IMR-90 (cell line): ENCODE measurements at regions not wholly inside any gene's neighbourhood (a gene's known extent, or its start where the extent isn't known, plus 50 kb on each side); places are given as distances from the start of the nearest gene placed in this dataset.

Experiments
- ATAC-seq: fragments of 200-7000 bp; cut with Tn5 transposase; 2 replicates; pipeline ENCODE4 v1.9.1; 2020; ENCODE audit warnings: low read depth, mild to moderate bottlenecking, moderate library complexity
- BruUV-seq: library from RNA; stranded (reverse); fragments of 400-500 nt; replicated peaks from 2 replicates; lab custom pipeline; 2021; lab: Mats Ljungman, UMichigan
- CTCF ChIA-PET: fragments of 300-600 bp; formaldehyde crosslinking; extraction: SDS; loops from one replicate; lab custom pipeline; 2021; ENCODE audit warnings: antibody characterized with exemption; lab: Yijun Ruan, JAX
- POLR2A ChIA-PET: fragments of 300-600 bp; sonication (Branson Sonifier 250); formaldehyde crosslinking; loops from one replicate; lab custom pipeline; 2022; ENCODE audit warnings: antibody characterized with exemption; ENCODE audit not compliant: unreplicated experiment; lab: Charles Lee
- DNase-seq: peaks from one replicate; pipeline ENCODE4 v3.0.0; 2013
- H2AFZ ChIP-seq: replicated peaks from 2 replicates; pipeline ENCODE3; 2013; ENCODE audit warnings: low read length, mild to moderate bottlenecking; ENCODE audit not compliant: poor library complexity
- H2AK5ac ChIP-seq: 2 replicates; pipeline ENCODE4 v1.6.1; 2013; ENCODE audit warnings: low read depth, low read length, inconsistent platforms
- H2AK9ac ChIP-seq: replicated peaks from 2 replicates; pipeline ENCODE3; 2013; ENCODE audit warnings: mild to moderate bottlenecking, low read depth, low read length, moderate library complexity; ENCODE audit not compliant: poor library complexity
- H2BK120ac ChIP-seq: 2 replicates; pipeline ENCODE4 v1.6.1; 2013; ENCODE audit warnings: low read depth, low read length, inconsistent platforms
- H2BK15ac ChIP-seq: 3 replicates; pipeline ENCODE4 v1.6.1; 2013; ENCODE audit warnings: low read depth, low read length, inconsistent platforms
- H2BK20ac ChIP-seq: 2 replicates; pipeline ENCODE4 v1.6.1; 2013; ENCODE audit warnings: low read depth, mild to moderate bottlenecking, inconsistent platforms, low read length, moderate library complexity
- H2BK5ac ChIP-seq: 2 replicates; pipeline ENCODE4 v1.6.1; 2013; ENCODE audit warnings: mild to moderate bottlenecking, low read depth, low read length, inconsistent platforms; ENCODE audit not compliant: poor library complexity, severe bottlenecking
- H3K14ac ChIP-seq: replicated peaks from 2 replicates; pipeline ENCODE4 v1.6.1; 2013; ENCODE audit warnings: low read depth, low read length, inconsistent platforms
- H3K18ac ChIP-seq: 2 replicates; pipeline ENCODE4 v1.6.1; 2013; ENCODE audit warnings: low read depth, low read length, control low read depth
- H3K23ac ChIP-seq: 2 replicates; pipeline ENCODE4 v1.6.1; 2013; ENCODE audit warnings: low read depth, low read length, inconsistent platforms
- H3K27ac ChIP-seq: 2 replicates; pipeline ENCODE4 v1.5.1; 2013; ENCODE audit warnings: mild to moderate bottlenecking, control low read depth, low read length; ENCODE audit not compliant: insufficient read depth
- H3K27me3 ChIP-seq: 2 replicates; pipeline ENCODE4 v1.6.1; 2013; ENCODE audit warnings: low read length; ENCODE audit not compliant: control insufficient read depth, insufficient read depth
- H3K36me3 ChIP-seq: 2 replicates; pipeline ENCODE4 v1.6.1; 2013; ENCODE audit warnings: low read length, mixed read lengths; ENCODE audit not compliant: control insufficient read depth, insufficient read depth
- H3K4ac ChIP-seq: 2 replicates; pipeline ENCODE4 v1.6.1; 2013; ENCODE audit warnings: low read depth, low read length, inconsistent platforms
- H3K4me1 ChIP-seq: 2 replicates; pipeline ENCODE4 v1.6.1; 2013; ENCODE audit warnings: low read length, mixed read lengths; ENCODE audit not compliant: control insufficient read depth, insufficient read depth
- H3K4me2 ChIP-seq: 2 replicates; pipeline ENCODE4 v1.6.1; 2013; ENCODE audit warnings: low read depth, mild to moderate bottlenecking, control low read depth, low read length, moderate library complexity
- H3K4me3 ChIP-seq: 2 replicates; pipeline ENCODE4 v1.5.1; 2013; ENCODE audit warnings: low read depth, mild to moderate bottlenecking, control low read depth, low read length, moderate library complexity; ENCODE audit not compliant: insufficient read depth
- H3K56ac ChIP-seq: 2 replicates; pipeline ENCODE4 v1.6.1; 2013; ENCODE audit warnings: low read length, inconsistent platforms; ENCODE audit not compliant: insufficient read depth; ENCODE audit errors: extremely low read depth
- H3K79me1 ChIP-seq, 2 experiments: 2 replicates each; pipeline ENCODE4 v1.6.1; 2013; ENCODE audit warnings: low read length in 2 of 2, inconsistent platforms in 1 of 2, low read depth in 1 of 2
- H3K9ac ChIP-seq: 2 replicates; pipeline ENCODE4 v1.6.1; 2013; ENCODE audit warnings: low read depth, low read length, control low read depth
- H3K9me1 ChIP-seq: 2 replicates; pipeline ENCODE4 v1.6.1; 2013; ENCODE audit warnings: low read length, inconsistent platforms; ENCODE audit not compliant: insufficient read depth
- H3K9me3 ChIP-seq: 2 replicates; pipeline ENCODE4 v1.6.1; 2013; ENCODE audit warnings: low read length; ENCODE audit not compliant: control insufficient read depth, insufficient read depth
- H4K20me1 ChIP-seq: 2 replicates; pipeline ENCODE4 v1.6.1; 2013; ENCODE audit warnings: low read length, inconsistent platforms; ENCODE audit not compliant: insufficient read depth
- H4K5ac ChIP-seq: 2 replicates; pipeline ENCODE4 v1.6.1; 2013; ENCODE audit warnings: mild to moderate bottlenecking, low read depth, low read length, control low read depth
- H4K8ac ChIP-seq, 2 experiments: 2 replicates each; pipeline ENCODE4 v1.6.1; 2013; ENCODE audit warnings: low read depth in 2 of 2, low read length in 2 of 2, control low read depth in 1 of 2, inconsistent platforms in 1 of 2
- H4K91ac ChIP-seq: 2 replicates; pipeline ENCODE4 v1.6.1; 2013; ENCODE audit warnings: low read depth, low read length, inconsistent platforms; ENCODE audit not compliant: insufficient read depth
- BHLHE40 ChIP-seq: fragments of 150-350 bp; IDR thresholded peaks from 2 replicates; pipeline ENCODE4 v1.6.1; 2016; ENCODE audit warnings: mild to moderate bottlenecking, low read depth, low read length
- CEBPB ChIP-seq: IDR thresholded peaks from 2 replicates; pipeline ENCODE4 v1.6.1; 2012; ENCODE audit warnings: low read depth, low read length, improper control_type of control experiment
- CHD1 ChIP-seq: IDR thresholded peaks from 2 replicates; pipeline ENCODE4 v1.6.1; 2012; ENCODE audit warnings: low read depth, low read length, improper control_type of control experiment
- CTCF ChIP-seq: conservative IDR thresholded peaks from 2 replicates; pipeline ENCODE4 v1.5.1; 2012; ENCODE audit warnings: mild to moderate bottlenecking, low read depth, low read length, improper control_type of control experiment
- ELK1 ChIP-seq: fragments of 150-350 bp; IDR thresholded peaks from 2 replicates; pipeline ENCODE4 v1.6.1; 2016; ENCODE audit warnings: low read depth, mild to moderate bottlenecking, low read length, moderate library complexity, borderline replicate concordance
- FOS ChIP-seq: fragments of 150-350 bp; IDR thresholded peaks from 2 replicates; pipeline ENCODE4 v1.6.1; 2016; ENCODE audit warnings: low read depth, low read length
- MAFK ChIP-seq: IDR thresholded peaks from 2 replicates; pipeline ENCODE4 v1.6.1; 2012; ENCODE audit warnings: low read depth, low read length, improper control_type of control experiment
- MAZ ChIP-seq: IDR thresholded peaks from 2 replicates; pipeline ENCODE4 v1.6.1; 2012; ENCODE audit warnings: low read depth, mild to moderate bottlenecking, low read length, improper control_type of control experiment, moderate library complexity, borderline replicate concordance
- MXI1 ChIP-seq: IDR thresholded peaks from 2 replicates; pipeline ENCODE4 v1.6.1; 2012; ENCODE audit warnings: low read depth, mild to moderate bottlenecking, low read length, moderate library complexity, borderline replicate concordance
- NFE2L2 ChIP-seq: fragments of 150-350 bp; IDR thresholded peaks from 2 replicates; pipeline ENCODE4 v1.6.1; 2016; ENCODE audit warnings: low read depth, mild to moderate bottlenecking, low read length
- POLR2A ChIP-seq: IDR thresholded peaks from 2 replicates; pipeline ENCODE4 v1.6.1; 2012; ENCODE audit warnings: mild to moderate bottlenecking, low read depth, low read length
- RAD21 ChIP-seq: IDR thresholded peaks from 2 replicates; pipeline ENCODE4 v1.6.1; 2012; ENCODE audit warnings: low read length, improper control_type of control experiment
- RCOR1 ChIP-seq: IDR thresholded peaks from 2 replicates; pipeline ENCODE4 v1.6.1; 2012; ENCODE audit warnings: mild to moderate bottlenecking, low read length, improper control_type of control experiment; ENCODE audit not compliant: insufficient replicate concordance
- RFX5 ChIP-seq: IDR thresholded peaks from 2 replicates; pipeline ENCODE4 v1.8.0; 2012; ENCODE audit warnings: low read depth, mild to moderate bottlenecking, low read length, moderate library complexity
- SMC3 ChIP-seq: fragments of 150-350 bp; IDR thresholded peaks from 2 replicates; pipeline ENCODE4 v1.6.1; 2016; ENCODE audit warnings: low read depth, mild to moderate bottlenecking, antibody characterized with exemption, low read length, moderate library complexity
- USF2 ChIP-seq: fragments of 150-350 bp; IDR thresholded peaks from 2 replicates; pipeline ENCODE4 v1.6.1; 2017; ENCODE audit warnings: mild to moderate bottlenecking, antibody characterized with exemption, low read length, low read depth
- WGBS, 2 experiments: methylation state at CpG; one replicate each; pipeline versions ENCODE4 v1.1.5 to v1.1.7; 2013; ENCODE audit warnings: missing lambda C conversion rate in 2 of 2; ENCODE audit not compliant: insufficient read length in 1 of 2; ENCODE audit errors: extremely low coverage in 2 of 2; 5-methylcytosine and 5-hydroxymethylcytosine counted together
- dilution Hi-C: fragments of 300-500 bp; cut with HindIII; formaldehyde crosslinking; loops from one replicate; pipeline ENCODE4 v1.14.3; 2018; ENCODE audit warnings: low sequenced_read_pairs; ENCODE audit not compliant: unreplicated experiment
- in situ Hi-C: fragments of 300-500 bp; cut with MboI; formaldehyde crosslinking; loops from 3 replicates; pipeline ENCODE4 v1.14.3; 2019; ENCODE audit warnings: low sequenced_read_pairs, inconsistent platforms, mixed read lengths
- intact Hi-C: fragments of 100-400 bp; cut with micrococcal nuclease; formaldehyde crosslinking; loops from 2 replicates; pipeline ENCODE4 v1.10.0; 2022

GRCh38 chr1:195105773-195106172, 1502.5 kb downstream of the KCNT2 start:
- no peak overlapping the region for H3K4ac ChIP-seq
- no peak overlapping the region for H4K8ac ChIP-seq
- no TSS peak for BruUV-seq
- no peak for TF ChIP-seq FOS
- no peak for TF ChIP-seq RAD21
- no peak for TF ChIP-seq ELK1
- TF ChIP-seq BHLHE40 = no peak
- no peak for TF ChIP-seq MAZ
- TF ChIP-seq CHD1 = no peak
- no peak for TF ChIP-seq MXI1
- TF ChIP-seq MAFK = no peak
- no peak for TF ChIP-seq USF2
- TF ChIP-seq NFE2L2 = no peak
- TF ChIP-seq RFX5 = no peak
- TF ChIP-seq POLR2A = no peak
- TF ChIP-seq SMC3 = no peak
- TF ChIP-seq RCOR1 = no peak
- no peak for TF ChIP-seq CTCF
- no peak for TF ChIP-seq CEBPB
- intact Hi-C loops = no loop called here
- H3K27me3 ChIP-seq = no peaks in the 10 kb centered on the region
- no peak overlapping the region for H3K14ac ChIP-seq
- H3K56ac ChIP-seq = no peak overlapping the region
- ATAC-seq (no peak), DNase-seq (peak; percentile 10)
- H3K9me1 ChIP-seq = no peaks in the 10 kb centered on the region
- no peak overlapping the region for H2BK120ac ChIP-seq
- no peak overlapping the region for H3K23ac ChIP-seq
- H2BK20ac ChIP-seq = no peak overlapping the region
- no peak overlapping the region for H3K9ac ChIP-seq
- H3K4me1 ChIP-seq = no peaks in the 10 kb centered on the region
- no peaks in the 10 kb centered on the region for H3K9me3 ChIP-seq
- no peaks in the 10 kb centered on the region for H4K20me1 ChIP-seq
- H2AK5ac ChIP-seq = no peak overlapping the region
- no peak overlapping the region for H3K27ac ChIP-seq
- WGBS, 2 experiments = no CpG with 5 or more reads among the region's 2 CpGs
- no peak overlapping the region for H2AFZ ChIP-seq
- POLR2A ChIA-PET = no interaction called here
- CTCF ChIA-PET = no interaction called here
- no peak overlapping the region for H2BK5ac ChIP-seq
- H3K4me2 ChIP-seq = no peak overlapping the region
- no peak overlapping the region for H2BK15ac ChIP-seq
- no peak overlapping the region for H4K5ac ChIP-seq
- H3K18ac ChIP-seq = no peak overlapping the region
- no peaks in the 10 kb centered on the region for H3K36me3 ChIP-seq
- in situ Hi-C loops = no loop called here
- dilution Hi-C loops = no loop called here
- no peak overlapping the region for H4K91ac ChIP-seq
- H3K4me3 ChIP-seq = no peak overlapping the region
- no peaks in the 10 kb centered on the region for H3K79me1 ChIP-seq
- no peak overlapping the region for H2AK9ac ChIP-seq
